ENCODE measurements at regions not wholly inside any gene's neighbourhood (a gene's known extent, or its start where the extent isn't known, plus 50 kb on each side); places are given as distances from the start of the nearest gene placed in this dataset.
A peak's percentile ranks its signal among the peaks of the same experiment; 100 is the strongest.
"Not testable (repeated sequence)": the region's sequence is repeated elsewhere in the genome, so short reads cannot be mapped to it uniquely, and the experiment has no call there.

GRCh38 chr5:130400091-130400490 lies 495.8 kb downstream of the CHSY3 start:
- no peak overlapping the region for H3K4me3 ChIP-seq (replicated peaks in 1 of 2; ENCODE audit: low read depth in 2 of 2, low read length in 2 of 2)
- DNase-seq (ENCODE audit: low read depth in 2 of 2): peak; percentile 71 to 76
- no peak for TF ChIP-seq CTCF (IDR thresholded peaks at IDR 0.05; ENCODE audit: low read depth, low read length)

GRCh38 chr5:130398825-130399224 lies 494.6 kb downstream of the CHSY3 start:
- no peak for DNase-seq (ENCODE audit: low read depth in 2 of 2)
- TF ChIP-seq CTCF (IDR thresholded peaks at IDR 0.05; ENCODE audit: low read depth, low read length): no peak
- no peak overlapping the region for H3K4me3 ChIP-seq (replicated peaks in 1 of 2; ENCODE audit: low read depth in 2 of 2, low read length in 2 of 2)

GRCh38 chr5:130397727-130398126 lies 493.5 kb downstream of the CHSY3 start:
- not testable (repeated sequence) for H3K4me3 ChIP-seq (replicated peaks in 1 of 2; ENCODE audit: low read depth in 2 of 2, low read length in 2 of 2); DNase-seq (ENCODE audit: low read depth in 2 of 2)

GRCh38 chr5:130397132-130397531 lies 492.9 kb downstream of the CHSY3 start:
- H3K4me3 ChIP-seq (replicated peaks in 1 of 2; ENCODE audit: low read depth in 2 of 2, low read length in 2 of 2): no peak overlapping the region
- no peak for TF ChIP-seq CTCF (IDR thresholded peaks at IDR 0.05; ENCODE audit: low read depth, low read length)
- DNase-seq (ENCODE audit: low read depth in 2 of 2): no peak

DNA sequence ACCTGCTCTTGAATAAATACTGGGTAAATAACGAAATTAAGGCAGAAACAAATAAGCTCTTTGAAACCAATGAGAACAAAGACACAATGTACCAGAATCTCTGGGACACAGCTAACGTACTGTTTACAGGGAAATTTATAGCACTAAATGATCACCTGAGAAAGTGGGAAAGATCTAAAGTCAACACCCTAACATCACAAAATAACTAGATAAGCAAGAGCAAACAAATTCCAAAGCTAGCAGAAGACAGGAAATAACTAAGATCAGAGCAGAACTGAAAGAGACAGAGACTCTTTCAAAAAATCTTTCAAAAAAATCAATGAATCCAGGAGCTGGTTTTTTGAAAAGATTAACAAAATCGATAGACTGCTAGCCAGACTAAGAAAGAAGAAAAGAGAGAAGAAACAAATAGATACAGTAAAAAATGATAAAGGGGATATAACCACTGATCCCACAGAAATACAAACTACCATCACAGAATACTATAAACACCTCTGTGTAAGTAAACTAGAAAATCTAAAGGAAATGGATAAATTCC lies 487.5 kb downstream of the CHSY3 start:
- DNase-seq (ENCODE audit: low read depth in 2 of 2); H3K4me3 ChIP-seq (replicated peaks in 1 of 2; ENCODE audit: low read depth in 2 of 2, low read length in 2 of 2): not testable (repeated sequence)

GRCh38 chr5:130386155-130386554 lies 481.9 kb downstream of the CHSY3 start:
- TF ChIP-seq CTCF (IDR thresholded peaks at IDR 0.05; ENCODE audit: low read depth, low read length): no peak
- peak; percentile 3 to 8 for DNase-seq (ENCODE audit: low read depth in 2 of 2)
- H3K4me3 ChIP-seq (replicated peaks in 1 of 2; ENCODE audit: low read depth in 2 of 2, low read length in 2 of 2): no peak overlapping the region

- no peak for TF ChIP-seq CTCF (IDR thresholded peaks at IDR 0.05; ENCODE audit: low read depth, low read length)
- DNase-seq (ENCODE audit: low read depth in 2 of 2): no peak
- H3K4me3 ChIP-seq (replicated peaks in 1 of 2; ENCODE audit: low read depth in 2 of 2, low read length in 2 of 2): no peak overlapping the region
These were observed 481.4 kb downstream of the CHSY3 start for GRCh38 chr5:130385656-130386055.

GRCh38 chr5:130365956-130366355 lies 461.7 kb downstream of the CHSY3 start:
- DNase-seq (ENCODE audit: low read depth in 2 of 2): no peak
- no peak for TF ChIP-seq CTCF (IDR thresholded peaks at IDR 0.05; ENCODE audit: low read depth, low read length)
- H3K4me3 ChIP-seq (replicated peaks in 1 of 2; ENCODE audit: low read depth in 2 of 2, low read length in 2 of 2): no peak overlapping the region

Data from cardiac fibroblast (primary cell).